ENCODE measurements at regions not wholly inside any gene's neighbourhood (a gene's known extent, or its start where the extent isn't known, plus 50 kb on each side); places are given as distances from the start of the nearest gene placed in this dataset.

DNA sequence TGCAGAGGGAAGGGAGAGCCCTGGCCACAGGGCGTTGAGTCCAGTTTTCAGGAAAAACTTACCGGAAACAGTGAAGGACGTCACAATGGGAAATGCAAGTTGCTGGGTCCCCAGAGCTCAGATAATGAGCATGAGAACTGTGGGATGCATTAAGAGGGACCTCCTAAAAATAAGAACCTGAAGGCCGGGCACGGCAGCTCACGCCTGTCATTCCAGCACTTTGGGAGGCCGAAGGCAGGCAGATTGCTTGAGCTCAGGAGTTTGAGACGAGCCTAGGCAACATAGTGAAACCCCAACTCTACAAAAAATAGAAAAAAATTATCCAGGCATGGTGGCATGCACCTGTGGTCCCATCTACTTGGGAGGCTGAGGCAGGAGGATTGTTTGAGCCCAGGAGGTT is 170.6 kb downstream of the URI1 start:
- TF ChIP-seq, protein P1, sequence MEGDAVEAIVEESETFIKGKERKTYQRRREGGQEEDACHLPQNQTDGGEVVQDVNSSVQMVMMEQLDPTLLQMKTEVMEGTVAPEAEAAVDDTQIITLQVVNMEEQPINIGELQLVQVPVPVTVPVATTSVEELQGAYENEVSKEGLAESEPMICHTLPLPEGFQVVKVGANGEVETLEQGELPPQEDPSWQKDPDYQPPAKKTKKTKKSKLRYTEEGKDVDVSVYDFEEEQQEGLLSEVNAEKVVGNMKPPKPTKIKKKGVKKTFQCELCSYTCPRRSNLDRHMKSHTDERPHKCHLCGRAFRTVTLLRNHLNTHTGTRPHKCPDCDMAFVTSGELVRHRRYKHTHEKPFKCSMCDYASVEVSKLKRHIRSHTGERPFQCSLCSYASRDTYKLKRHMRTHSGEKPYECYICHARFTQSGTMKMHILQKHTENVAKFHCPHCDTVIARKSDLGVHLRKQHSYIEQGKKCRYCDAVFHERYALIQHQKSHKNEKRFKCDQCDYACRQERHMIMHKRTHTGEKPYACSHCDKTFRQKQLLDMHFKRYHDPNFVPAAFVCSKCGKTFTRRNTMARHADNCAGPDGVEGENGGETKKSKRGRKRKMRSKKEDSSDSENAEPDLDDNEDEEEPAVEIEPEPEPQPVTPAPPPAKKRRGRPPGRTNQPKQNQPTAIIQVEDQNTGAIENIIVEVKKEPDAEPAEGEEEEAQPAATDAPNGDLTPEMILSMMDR (conservative IDR thresholded peaks at IDR 0.05) = no peak
- no peak for TF ChIP-seq EZH2 (IDR thresholded peaks at IDR 0.05; ENCODE audit: low read depth)
